ENCODE measurements at regions not wholly inside any gene's neighbourhood (a gene's known extent, or its start where the extent isn't known, plus 50 kb on each side); places are given as distances from the start of the nearest gene placed in this dataset.

DNA sequence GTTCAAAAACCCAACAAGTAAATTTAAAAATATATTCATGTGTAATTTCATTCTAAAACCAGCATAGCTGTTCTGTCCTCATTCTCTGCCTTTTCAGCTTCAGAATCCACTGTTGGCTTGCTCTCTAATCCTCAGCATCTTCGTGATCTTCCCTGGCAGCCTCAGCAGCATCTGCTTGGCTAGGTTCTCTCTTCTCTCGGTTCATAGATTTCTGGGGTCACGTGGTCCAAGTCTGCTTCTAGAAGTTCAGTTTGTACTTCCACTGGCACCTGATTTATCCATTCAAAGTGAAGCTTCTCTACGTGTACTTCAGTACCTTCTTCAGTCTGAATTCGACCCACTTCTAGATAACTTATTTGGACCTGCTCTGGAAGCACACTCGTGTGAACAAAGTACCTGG, 245.7 kb downstream of the EPM2A start:
- TF ChIP-seq, protein P1, sequence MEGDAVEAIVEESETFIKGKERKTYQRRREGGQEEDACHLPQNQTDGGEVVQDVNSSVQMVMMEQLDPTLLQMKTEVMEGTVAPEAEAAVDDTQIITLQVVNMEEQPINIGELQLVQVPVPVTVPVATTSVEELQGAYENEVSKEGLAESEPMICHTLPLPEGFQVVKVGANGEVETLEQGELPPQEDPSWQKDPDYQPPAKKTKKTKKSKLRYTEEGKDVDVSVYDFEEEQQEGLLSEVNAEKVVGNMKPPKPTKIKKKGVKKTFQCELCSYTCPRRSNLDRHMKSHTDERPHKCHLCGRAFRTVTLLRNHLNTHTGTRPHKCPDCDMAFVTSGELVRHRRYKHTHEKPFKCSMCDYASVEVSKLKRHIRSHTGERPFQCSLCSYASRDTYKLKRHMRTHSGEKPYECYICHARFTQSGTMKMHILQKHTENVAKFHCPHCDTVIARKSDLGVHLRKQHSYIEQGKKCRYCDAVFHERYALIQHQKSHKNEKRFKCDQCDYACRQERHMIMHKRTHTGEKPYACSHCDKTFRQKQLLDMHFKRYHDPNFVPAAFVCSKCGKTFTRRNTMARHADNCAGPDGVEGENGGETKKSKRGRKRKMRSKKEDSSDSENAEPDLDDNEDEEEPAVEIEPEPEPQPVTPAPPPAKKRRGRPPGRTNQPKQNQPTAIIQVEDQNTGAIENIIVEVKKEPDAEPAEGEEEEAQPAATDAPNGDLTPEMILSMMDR (IDR thresholded peaks at IDR 0.05; ENCODE audit: low read length): no peak
- no peak for TF ChIP-seq EZH2 (IDR thresholded peaks at IDR 0.05; ENCODE audit: borderline replicate concordance, low read length)

All from OCI-LY1 (cell line).